GM03348 (cell line): ENCODE measurements at regions not wholly inside any gene's neighbourhood (a gene's known extent, or its start where the extent isn't known, plus 50 kb on each side); places are given as distances from the start of the nearest gene placed in this dataset.

Source experiments
- DNase-seq: peaks from one replicate; pipeline ENCODE4 v3.0.0; 2012; ENCODE audit warnings: low spot score

DNA sequence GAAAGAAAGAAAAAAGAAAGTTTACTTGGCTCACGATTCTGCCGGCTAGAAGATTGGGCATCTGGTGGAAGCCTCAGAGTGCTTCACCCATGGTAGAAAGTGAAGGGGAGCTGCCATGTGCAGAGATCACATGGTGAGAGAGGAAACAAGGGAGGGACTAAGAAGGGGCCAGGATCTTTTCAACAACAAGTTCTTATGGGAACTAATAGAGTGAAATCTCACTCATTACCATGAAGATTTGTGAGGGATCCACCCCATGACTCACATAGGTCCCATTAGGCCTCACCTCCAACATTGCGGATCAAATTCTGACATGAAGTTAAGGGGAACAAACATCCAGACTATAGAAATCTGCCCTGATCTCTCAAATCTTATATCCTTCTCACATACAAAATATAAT lies 61.3 kb upstream of the UGT8 start:
- DNase-seq, result no peak

DNA sequence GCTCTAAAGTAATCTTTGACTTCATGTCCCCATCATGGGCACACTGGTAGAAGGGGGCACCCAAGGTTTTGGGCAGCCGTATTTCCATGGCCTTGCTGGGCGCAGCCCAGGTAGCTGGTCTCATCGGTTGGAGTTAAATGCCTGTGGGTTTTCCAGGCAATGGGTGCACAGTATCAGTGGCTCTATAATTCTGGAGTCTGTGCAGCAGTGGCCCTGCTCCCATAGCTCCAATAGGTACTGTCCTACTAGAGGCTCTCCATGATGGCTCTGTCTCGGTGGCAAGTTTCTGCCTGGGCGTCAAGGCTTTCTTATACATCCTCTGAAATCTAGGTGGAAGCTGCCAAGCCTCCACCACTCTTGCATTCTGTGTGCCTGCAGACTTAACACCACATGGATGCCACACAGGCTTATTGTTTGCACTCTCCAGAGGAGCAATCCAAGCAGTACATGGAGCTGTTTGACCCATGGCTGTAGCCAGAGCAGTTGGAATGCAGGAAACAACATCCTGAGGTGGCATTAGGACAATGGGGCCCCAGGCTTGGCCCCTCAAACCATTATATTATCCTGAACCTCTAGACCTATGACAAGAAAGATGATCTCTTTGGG lies 60.5 kb upstream of the UGT8 start:
- no peak for DNase-seq

- no peak for DNase-seq
Measured at GRCh38 chr4:114539985-114540384, 58.6 kb upstream of the UGT8 start.

DNA sequence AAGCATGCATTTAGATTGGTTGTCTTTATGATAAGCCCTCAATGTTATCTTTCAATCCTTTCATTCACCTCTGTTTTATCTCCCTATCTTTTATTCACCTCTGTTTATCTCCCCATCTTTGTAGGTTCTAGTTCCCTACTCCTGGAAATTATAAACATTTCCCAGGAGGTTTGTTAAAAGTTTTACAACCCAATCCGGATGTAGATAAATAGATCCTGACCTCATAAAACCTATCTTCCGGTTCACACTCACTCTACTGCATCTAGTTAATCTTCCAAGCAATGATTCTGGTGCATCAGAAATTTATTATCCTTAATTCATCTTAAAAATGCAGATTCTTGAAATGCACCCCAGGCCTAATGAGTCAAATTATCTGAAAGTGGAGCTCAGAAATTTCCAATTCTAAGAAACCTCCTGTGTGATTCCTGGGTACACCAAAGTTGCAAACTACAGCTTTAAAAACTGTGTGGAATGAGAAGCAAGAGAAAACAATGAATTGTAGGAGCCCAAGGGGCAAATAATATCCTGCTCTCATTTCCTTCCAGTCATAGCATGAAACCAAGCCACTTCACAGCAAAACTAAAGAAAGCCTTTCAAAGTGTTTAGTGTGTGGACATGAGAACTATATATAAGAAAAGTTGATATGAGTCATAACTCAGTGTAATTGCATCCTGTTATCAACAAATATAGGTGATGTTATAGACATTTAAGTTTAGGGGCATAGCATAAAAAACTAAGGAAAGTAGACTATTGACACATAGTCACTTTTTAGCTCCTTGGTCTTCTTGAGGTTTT lies 51.1 kb upstream of the UGT8 start:
- no peak for DNase-seq
